H1 (cell line): ENCODE measurements at regions not wholly inside any gene's neighbourhood (a gene's known extent, or its start where the extent isn't known, plus 50 kb on each side); places are given as distances from the start of the nearest gene placed in this dataset.

Experiments used
- KDM5A ChIP-seq: fragments of 200-600 bp; IDR thresholded peaks from 2 replicates; pipeline ENCODE4 v1.7.1; 2012; ENCODE audit warnings: mild to moderate bottlenecking, low read length, inconsistent platforms, mixed read lengths
- POLR2A ChIP-seq, 2 experiments: IDR thresholded peaks; 1 replicate in 1 of 2; 2 replicates in 1 of 2; pipeline ENCODE4 v1.6.1; 2011; ENCODE audit warnings: low read depth in 2 of 2, low read length in 2 of 2, mild to moderate bottlenecking in 2 of 2; ENCODE audit errors: control extremely low read depth in 1 of 2
- POU5F1 ChIP-seq: IDR thresholded peaks from 2 replicates; pipeline ENCODE4 v1.6.1; 2011; ENCODE audit warnings: low read depth, mild to moderate bottlenecking, low read length, moderate library complexity
- SP1 ChIP-seq: IDR thresholded peaks from 2 replicates; pipeline ENCODE4 v1.6.1; 2011; ENCODE audit warnings: low read depth, low read length

DNA sequence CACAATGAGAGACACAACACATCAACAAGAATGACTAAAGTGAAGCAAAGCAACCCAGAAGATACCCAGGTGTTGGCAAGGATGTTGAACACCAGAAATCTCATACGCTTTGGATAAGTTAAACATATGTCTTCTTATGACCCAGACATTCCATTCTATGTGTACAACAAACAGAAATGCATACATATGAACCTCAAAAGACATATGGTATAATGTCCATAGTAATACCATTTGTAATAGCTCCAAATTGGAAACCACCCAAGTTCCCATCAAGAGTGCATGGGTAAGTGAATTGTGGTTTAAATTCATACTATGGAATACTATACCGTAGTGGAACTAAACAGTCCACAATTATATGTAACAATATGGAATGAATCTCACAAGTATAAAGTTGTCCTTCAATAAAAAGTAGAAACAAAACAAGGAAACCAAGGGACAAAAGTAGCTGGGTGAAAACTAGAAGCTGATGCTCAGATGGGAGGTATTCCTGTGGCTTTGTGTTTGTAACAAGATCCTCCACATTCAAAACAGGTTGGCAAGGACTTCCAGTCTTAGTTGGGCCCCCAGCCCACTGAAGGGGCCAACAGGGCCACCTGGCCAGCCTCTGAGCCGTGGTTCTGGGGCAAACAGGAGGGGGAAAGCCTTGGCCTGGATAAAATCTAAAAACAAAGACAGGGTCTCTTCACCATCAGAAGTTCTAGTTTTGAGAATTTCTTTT, 171.8 kb upstream of the PITX1 start (continued):
- no peak for TF ChIP-seq KDM5A
- TF ChIP-seq SP1, result no peak
- TF ChIP-seq POLR2A (IDR thresholded peaks at IDR 0.05; ENCODE audit: control extremely low read depth in 1 of 2, low read depth in 2 of 2, low read length in 2 of 2), result no peak
- TF ChIP-seq POU5F1, result no peak
